ENCODE measurements at regions not wholly inside any gene's neighbourhood (a gene's known extent, or its start where the extent isn't known, plus 50 kb on each side); places are given as distances from the start of the nearest gene placed in this dataset.

DNA sequence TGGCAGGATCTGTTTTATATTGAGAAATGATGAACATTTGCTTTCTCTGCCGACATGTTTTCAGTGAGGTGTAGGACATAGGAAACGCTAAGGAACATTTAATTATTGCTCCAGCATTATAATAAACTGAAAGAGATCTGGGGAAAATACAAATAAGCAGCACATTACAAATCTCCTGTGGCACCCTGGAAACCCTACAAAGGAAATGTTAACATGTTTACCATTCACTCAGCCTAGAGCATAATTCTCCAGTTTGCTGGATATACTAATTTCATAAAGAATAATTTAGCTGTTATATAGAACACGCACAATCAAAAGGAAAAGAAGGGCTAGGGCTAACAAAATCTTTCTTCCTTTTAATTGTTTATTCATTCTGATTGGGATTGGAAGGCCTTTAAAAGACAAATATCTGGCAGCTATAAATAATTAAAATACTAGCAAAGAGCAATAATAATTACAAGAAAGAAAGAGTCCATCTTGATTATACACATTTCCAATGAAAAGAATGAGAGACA lies 299.4 kb downstream of the CRPPA start:
- TF ChIP-seq, protein P1, sequence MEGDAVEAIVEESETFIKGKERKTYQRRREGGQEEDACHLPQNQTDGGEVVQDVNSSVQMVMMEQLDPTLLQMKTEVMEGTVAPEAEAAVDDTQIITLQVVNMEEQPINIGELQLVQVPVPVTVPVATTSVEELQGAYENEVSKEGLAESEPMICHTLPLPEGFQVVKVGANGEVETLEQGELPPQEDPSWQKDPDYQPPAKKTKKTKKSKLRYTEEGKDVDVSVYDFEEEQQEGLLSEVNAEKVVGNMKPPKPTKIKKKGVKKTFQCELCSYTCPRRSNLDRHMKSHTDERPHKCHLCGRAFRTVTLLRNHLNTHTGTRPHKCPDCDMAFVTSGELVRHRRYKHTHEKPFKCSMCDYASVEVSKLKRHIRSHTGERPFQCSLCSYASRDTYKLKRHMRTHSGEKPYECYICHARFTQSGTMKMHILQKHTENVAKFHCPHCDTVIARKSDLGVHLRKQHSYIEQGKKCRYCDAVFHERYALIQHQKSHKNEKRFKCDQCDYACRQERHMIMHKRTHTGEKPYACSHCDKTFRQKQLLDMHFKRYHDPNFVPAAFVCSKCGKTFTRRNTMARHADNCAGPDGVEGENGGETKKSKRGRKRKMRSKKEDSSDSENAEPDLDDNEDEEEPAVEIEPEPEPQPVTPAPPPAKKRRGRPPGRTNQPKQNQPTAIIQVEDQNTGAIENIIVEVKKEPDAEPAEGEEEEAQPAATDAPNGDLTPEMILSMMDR (IDR thresholded peaks at IDR 0.05): no peak
- no peak for TF ChIP-seq POLR2AphosphoS5 (IDR thresholded peaks at IDR 0.05; ENCODE audit: low read depth, low read length)
- no peak for TF ChIP-seq SIN3A (IDR thresholded peaks at IDR 0.05; ENCODE audit: borderline replicate concordance, insufficient read depth, low read depth, low read length)
- TF ChIP-seq TCF7L2 (IDR thresholded peaks at IDR 0.05; ENCODE audit: low read depth, low read length): no peak

Measured in Panc1 (cell line).